ENCODE measurements at regions not wholly inside any gene's neighbourhood (a gene's known extent, or its start where the extent isn't known, plus 50 kb on each side); places are given as distances from the start of the nearest gene placed in this dataset.

DNA sequence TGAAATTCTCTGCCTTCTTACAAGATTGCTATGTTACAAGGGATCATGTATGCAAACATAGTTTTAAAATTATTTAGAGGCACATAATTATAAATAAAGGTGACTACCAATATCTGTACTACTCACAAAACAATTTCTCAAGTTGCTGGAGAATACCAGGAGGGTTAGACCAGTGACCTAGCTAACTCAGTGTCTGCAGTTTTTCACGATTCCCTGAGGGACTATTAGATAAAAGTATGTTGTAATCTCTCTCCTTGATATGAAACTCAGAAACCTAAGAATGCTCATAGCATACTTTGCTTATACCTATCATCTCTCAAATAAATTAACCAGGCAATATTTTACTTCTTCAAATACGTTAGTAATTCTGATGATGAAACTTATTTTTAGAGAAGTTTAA lies 534.0 kb upstream of the ANKRD30A start:
- TF ChIP-seq MXI1 (IDR thresholded peaks at IDR 0.05; ENCODE audit: borderline replicate concordance, low read depth, low read length): no peak
- TF ChIP-seq CEBPB (IDR thresholded peaks at IDR 0.05; ENCODE audit: low read depth, low read length): no peak
- TF ChIP-seq MAFK (IDR thresholded peaks at IDR 0.05; ENCODE audit: low read depth, low read length): no peak
- TF ChIP-seq FOS (IDR thresholded peaks at IDR 0.05; ENCODE audit: low read depth, low read length): no peak
- TF ChIP-seq, protein P1, sequence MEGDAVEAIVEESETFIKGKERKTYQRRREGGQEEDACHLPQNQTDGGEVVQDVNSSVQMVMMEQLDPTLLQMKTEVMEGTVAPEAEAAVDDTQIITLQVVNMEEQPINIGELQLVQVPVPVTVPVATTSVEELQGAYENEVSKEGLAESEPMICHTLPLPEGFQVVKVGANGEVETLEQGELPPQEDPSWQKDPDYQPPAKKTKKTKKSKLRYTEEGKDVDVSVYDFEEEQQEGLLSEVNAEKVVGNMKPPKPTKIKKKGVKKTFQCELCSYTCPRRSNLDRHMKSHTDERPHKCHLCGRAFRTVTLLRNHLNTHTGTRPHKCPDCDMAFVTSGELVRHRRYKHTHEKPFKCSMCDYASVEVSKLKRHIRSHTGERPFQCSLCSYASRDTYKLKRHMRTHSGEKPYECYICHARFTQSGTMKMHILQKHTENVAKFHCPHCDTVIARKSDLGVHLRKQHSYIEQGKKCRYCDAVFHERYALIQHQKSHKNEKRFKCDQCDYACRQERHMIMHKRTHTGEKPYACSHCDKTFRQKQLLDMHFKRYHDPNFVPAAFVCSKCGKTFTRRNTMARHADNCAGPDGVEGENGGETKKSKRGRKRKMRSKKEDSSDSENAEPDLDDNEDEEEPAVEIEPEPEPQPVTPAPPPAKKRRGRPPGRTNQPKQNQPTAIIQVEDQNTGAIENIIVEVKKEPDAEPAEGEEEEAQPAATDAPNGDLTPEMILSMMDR (conservative IDR thresholded peaks at IDR 0.05; ENCODE audit: low read depth, low read length): no peak
- no peak for TF ChIP-seq NFE2L2 (IDR thresholded peaks at IDR 0.05; ENCODE audit: low read depth, low read length)
- TF ChIP-seq RCOR1 (IDR thresholded peaks at IDR 0.05; ENCODE audit: insufficient replicate concordance, low read length): no peak
- TF ChIP-seq CHD1 (IDR thresholded peaks at IDR 0.05; ENCODE audit: low read depth, low read length): no peak
- TF ChIP-seq, protein P2, sequence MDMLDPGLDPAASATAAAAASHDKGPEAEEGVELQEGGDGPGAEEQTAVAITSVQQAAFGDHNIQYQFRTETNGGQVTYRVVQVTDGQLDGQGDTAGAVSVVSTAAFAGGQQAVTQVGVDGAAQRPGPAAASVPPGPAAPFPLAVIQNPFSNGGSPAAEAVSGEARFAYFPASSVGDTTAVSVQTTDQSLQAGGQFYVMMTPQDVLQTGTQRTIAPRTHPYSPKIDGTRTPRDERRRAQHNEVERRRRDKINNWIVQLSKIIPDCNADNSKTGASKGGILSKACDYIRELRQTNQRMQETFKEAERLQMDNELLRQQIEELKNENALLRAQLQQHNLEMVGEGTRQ (IDR thresholded peaks at IDR 0.05; ENCODE audit: low read depth, low read length): no peak
- TF ChIP-seq POLR2A (IDR thresholded peaks at IDR 0.05; ENCODE audit: low read depth, low read length): no peak
- no peak for TF ChIP-seq BHLHE40 (IDR thresholded peaks at IDR 0.05; ENCODE audit: low read depth, low read length)
- TF ChIP-seq RFX5 (IDR thresholded peaks at IDR 0.05; ENCODE audit: low read depth, low read length): no peak
- TF ChIP-seq, protein P3, sequence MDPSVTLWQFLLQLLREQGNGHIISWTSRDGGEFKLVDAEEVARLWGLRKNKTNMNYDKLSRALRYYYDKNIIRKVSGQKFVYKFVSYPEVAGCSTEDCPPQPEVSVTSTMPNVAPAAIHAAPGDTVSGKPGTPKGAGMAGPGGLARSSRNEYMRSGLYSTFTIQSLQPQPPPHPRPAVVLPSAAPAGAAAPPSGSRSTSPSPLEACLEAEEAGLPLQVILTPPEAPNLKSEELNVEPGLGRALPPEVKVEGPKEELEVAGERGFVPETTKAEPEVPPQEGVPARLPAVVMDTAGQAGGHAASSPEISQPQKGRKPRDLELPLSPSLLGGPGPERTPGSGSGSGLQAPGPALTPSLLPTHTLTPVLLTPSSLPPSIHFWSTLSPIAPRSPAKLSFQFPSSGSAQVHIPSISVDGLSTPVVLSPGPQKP (IDR thresholded peaks at IDR 0.05; ENCODE audit: borderline replicate concordance, low read depth, low read length): no peak
- TF ChIP-seq RAD21 (IDR thresholded peaks at IDR 0.05; ENCODE audit: low read length): no peak
- POLR2A ChIA-PET (ENCODE audit: unreplicated experiment): no interaction called here

More for the DNA sequence above, 534.0 kb upstream of the ANKRD30A start:
- BruUV-seq (replicated peaks): no TSS peak
- H3K18ac ChIP-seq (ENCODE audit: low read depth, low read length): no peak overlapping the region
- in situ Hi-C loops (cut with MboI; ENCODE audit: low sequenced_read_pairs): no loop called here
- H3K14ac ChIP-seq (replicated peaks; ENCODE audit: low read depth, low read length): no peak overlapping the region
- H3K4me3 ChIP-seq (ENCODE audit: insufficient read depth, low read depth, low read length): no peak overlapping the region
- no peak overlapping the region for H2AK9ac ChIP-seq (replicated peaks; ENCODE audit: low read depth, low read length, poor library complexity)
- CTCF ChIA-PET: interaction anchor here (0.6 kb wide), 1 partner anchor 117 kb away, joined by 3 read pairs; no protein-coding TSS in a partner anchor
- dilution Hi-C loops (cut with HindIII; ENCODE audit: low sequenced_read_pairs, unreplicated experiment): no loop called here
- H3K23ac ChIP-seq (ENCODE audit: low read depth, low read length): no peak overlapping the region
- H4K5ac ChIP-seq (ENCODE audit: low read depth, low read length): no peak overlapping the region
- no peaks in the 10 kb centered on the region for H3K27me3 ChIP-seq (ENCODE audit: control insufficient read depth, insufficient read depth, low read length)
- no peaks in the 10 kb centered on the region for H3K9me1 ChIP-seq (ENCODE audit: insufficient read depth, low read length)
- no peak overlapping the region for H2AFZ ChIP-seq (replicated peaks; ENCODE audit: low read length, poor library complexity)
- no peak overlapping the region for H2BK20ac ChIP-seq (ENCODE audit: low read depth, low read length)
- no CpG with 5 or more reads among the region's 2 CpGs for WGBS, 2 experiments (ENCODE audit: extremely low coverage in 2 of 2, insufficient read length in 1 of 2)
- H3K9me3 ChIP-seq (ENCODE audit: control insufficient read depth, insufficient read depth, low read length): no peaks in the 10 kb centered on the region
- no peak overlapping the region for H4K8ac ChIP-seq (ENCODE audit: low read depth in 2 of 2, low read length in 2 of 2)
- no peak overlapping the region for H3K4ac ChIP-seq (ENCODE audit: low read depth, low read length)
- H3K79me1 ChIP-seq (ENCODE audit: low read depth in 1 of 2, low read length in 2 of 2): no peaks in the 10 kb centered on the region
- ATAC-seq (ENCODE audit: low read depth): no peak
- DNase-seq: no peak
- H2BK5ac ChIP-seq (ENCODE audit: low read depth, low read length, poor library complexity, severe bottlenecking): no peak overlapping the region
- no peak overlapping the region for H3K4me2 ChIP-seq (ENCODE audit: low read depth, low read length)
- no peaks in the 10 kb centered on the region for H4K20me1 ChIP-seq (ENCODE audit: insufficient read depth, low read length)
- no peak overlapping the region for H4K91ac ChIP-seq (ENCODE audit: insufficient read depth, low read depth, low read length)
- H3K36me3 ChIP-seq (ENCODE audit: control insufficient read depth, insufficient read depth, low read length): no peaks in the 10 kb centered on the region
- intact Hi-C loops (cut with micrococcal nuclease): no loop called here
- H3K4me1 ChIP-seq (ENCODE audit: control insufficient read depth, insufficient read depth, low read length): no peaks in the 10 kb centered on the region
- H2BK15ac ChIP-seq (ENCODE audit: low read depth, low read length): no peak overlapping the region
- no peak overlapping the region for H3K56ac ChIP-seq (ENCODE audit: extremely low read depth, insufficient read depth, low read length)
- no peak overlapping the region for H3K27ac ChIP-seq (ENCODE audit: insufficient read depth, low read length)
- no peak overlapping the region for H2BK120ac ChIP-seq (ENCODE audit: low read depth, low read length)
- H2AK5ac ChIP-seq (ENCODE audit: low read depth, low read length): no peak overlapping the region
- H3K9ac ChIP-seq (ENCODE audit: low read depth, low read length): no peak overlapping the region

Data from IMR-90 (cell line).